Thoracic aorta (tissue), 2 donors: ENCODE measurements at regions not wholly inside any gene's neighbourhood (a gene's known extent, or its start where the extent isn't known, plus 50 kb on each side); places are given as distances from the start of the nearest gene placed in this dataset.

Source experiments
- ATAC-seq: fragments of 150-250 bp; one replicate; pipeline ENCODE4 v1.8.0; 2017; ENCODE audit warnings: low read depth; ENCODE audit not compliant: insufficient number of reproducible peaks, low FRiP score
- DNase-seq: peaks from one replicate; pipeline ENCODE4 v3.0.0-alpha.2; 2020; ENCODE audit warnings: low spot score
- H3K27ac ChIP-seq, 2 donors: fragments of 200-600 bp; sonication (generic); 1 replicate in 1 of 2; 2 replicates in 1 of 2; pipeline ENCODE4 v1.5.1; 2016; ENCODE audit warnings: mild to moderate bottlenecking in 2 of 2, moderate library complexity in 2 of 2
- H3K27me3 ChIP-seq: fragments of 200-600 bp; sonication (generic); replicated peaks from 2 replicates; pipeline ENCODE4 v1.6.0; 2016; ENCODE audit warnings: mild to moderate bottlenecking; ENCODE audit not compliant: insufficient read depth
- H3K36me3 ChIP-seq: fragments of 200-600 bp; sonication (generic); one replicate; pipeline ENCODE4 v1.5.1; 2016
- H3K4me1 ChIP-seq, 2 donors: fragments of 200-600 bp; sonication (generic); 1 replicate in 1 of 2; 2 replicates in 1 of 2; pipeline versions ENCODE4 v1.5.1 to v1.6.0; 2016; ENCODE audit warnings: low read depth in 2 of 2, mild to moderate bottlenecking in 1 of 2; ENCODE audit not compliant: control insufficient read depth in 1 of 2
- H3K4me3 ChIP-seq: fragments of 200-600 bp; sonication (generic); 2 replicates; pipeline ENCODE4 v1.5.1; 2016; ENCODE audit warnings: mild to moderate bottlenecking
- H3K9me3 ChIP-seq: fragments of 200-600 bp; sonication (generic); 2 replicates; pipeline ENCODE4 v1.5.1; 2016
- CTCF ChIP-seq: fragments of 200-600 bp; sonication (generic); IDR thresholded peaks from one replicate; pipeline ENCODE4 v1.5.1; 2019; ENCODE audit warnings: antibody characterized with exemption

DNA sequence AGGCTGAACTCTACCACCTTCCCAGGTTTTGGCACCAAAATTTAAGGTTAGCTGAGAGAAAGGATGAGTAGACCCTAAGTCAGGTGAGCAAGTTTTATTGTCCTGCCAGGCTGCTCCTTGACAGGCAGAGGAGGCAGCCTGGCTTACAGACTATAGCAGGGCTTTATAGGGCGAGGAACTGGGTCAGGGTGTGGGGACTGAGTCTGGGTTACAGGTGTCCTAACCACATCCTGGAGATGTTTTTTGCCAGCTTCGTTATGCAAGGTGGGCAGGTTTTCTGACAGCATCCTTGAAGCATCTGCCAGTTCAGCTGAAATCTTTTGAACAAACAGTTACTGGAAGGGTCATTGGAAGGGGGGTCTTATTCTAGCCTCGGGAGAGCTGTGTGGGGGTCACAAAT lies 905.7 kb upstream of the SLITRK5 start:
- ATAC-seq = no peak
- TF ChIP-seq CTCF = no peak
- H3K4me1 ChIP-seq = no peaks in the 10 kb centered on the region
- no peaks in the 10 kb centered on the region for H3K27me3 ChIP-seq
- H3K4me3 ChIP-seq = no peak overlapping the region
- H3K9me3 ChIP-seq = no peaks in the 10 kb centered on the region
- H3K27ac ChIP-seq = no peak overlapping the region
- no peaks in the 10 kb centered on the region for H3K36me3 ChIP-seq
- no peak for DNase-seq

- Histone ChIP-seq H3K9me3 (peaks cover 5% of the 10 kb centered on the region), H3K36me3 (no peaks in the 10 kb centered on the region), H3K27me3 (no peaks in the 10 kb centered on the region), H3K27ac (no peak overlapping the region), H3K4me1 (no peaks in the 10 kb centered on the region), H3K4me3 (no peak overlapping the region)
- TF ChIP-seq CTCF = no peak
- no peak for DNase-seq
- ATAC-seq = no peak
Observed at GRCh38 chr13:86788616-86789015, 882.6 kb upstream of the SLITRK5 start.

- Histone ChIP-seq H3K9me3 (peaks cover 5% of the 10 kb centered on the region), H3K36me3 (no peaks in the 10 kb centered on the region), H3K27ac (no peak overlapping the region), H3K4me1 (no peaks in the 10 kb centered on the region), H3K27me3 (no peaks in the 10 kb centered on the region), H3K4me3 (no peak overlapping the region)
- ATAC-seq (no peak), DNase-seq (no peak)
- TF ChIP-seq CTCF = no peak
Observed at GRCh38 chr13:86792153-86792651, 879.0 kb upstream of the SLITRK5 start.

GRCh38 chr13:86795858-86796257 lies 875.3 kb upstream of the SLITRK5 start:
- ATAC-seq (no peak), DNase-seq (no peak)
- H3K9me3 ChIP-seq = peaks cover 5% of the 10 kb centered on the region
- TF ChIP-seq CTCF = no peak
- no peaks in the 10 kb centered on the region for H3K36me3 ChIP-seq
- no peaks in the 10 kb centered on the region for H3K27me3 ChIP-seq
- H3K27ac ChIP-seq = no peak overlapping the region
- no peak overlapping the region for H3K4me3 ChIP-seq
- no peaks in the 10 kb centered on the region for H3K4me1 ChIP-seq

GRCh38 chr13:86810361-86810760 lies 860.8 kb upstream of the SLITRK5 start:
- Histone ChIP-seq H3K27me3 (no peaks in the 10 kb centered on the region), H3K27ac (no peak overlapping the region), H3K4me3 (no peak overlapping the region), H3K9me3 (no peaks in the 10 kb centered on the region), H3K4me1 (no peaks in the 10 kb centered on the region), H3K36me3 (no peaks in the 10 kb centered on the region)
- TF ChIP-seq CTCF = no peak
- no peak for DNase-seq
- ATAC-seq = no peak
